Type B pancreatic cell (in vitro differentiated cells): ENCODE measurements at regions not wholly inside any gene's neighbourhood (a gene's known extent, or its start where the extent isn't known, plus 50 kb on each side); places are given as distances from the start of the nearest gene placed in this dataset.

Source experiments
- DNase-seq: peaks from one replicate; pipeline ENCODE4 v3.0.0; 2021; ENCODE audit warnings: mixed read lengths; ENCODE audit not compliant: unreplicated experiment; ENCODE audit errors: extremely low spot score
- H3K27ac Mint-ChIP-seq: 2 replicates; pipeline ENCODE4 v1.8.0; 2021; ENCODE audit warnings: mild to moderate bottlenecking, mixed read lengths
- H3K27me3 Mint-ChIP-seq: 2 replicates; pipeline ENCODE4 v1.8.0; 2021; ENCODE audit warnings: mixed read lengths
- H3K36me3 Mint-ChIP-seq: 2 replicates; pipeline ENCODE4 v1.8.0; 2021; ENCODE audit warnings: mixed read lengths
- H3K4me1 Mint-ChIP-seq: one replicate; pipeline ENCODE4 v1.8.0; 2021; ENCODE audit warnings: mixed read lengths; ENCODE audit not compliant: unreplicated experiment
- H3K4me3 Mint-ChIP-seq: 2 replicates; pipeline ENCODE4 v1.8.0; 2021; ENCODE audit warnings: mild to moderate bottlenecking, mixed read lengths
- H3K9me3 Mint-ChIP-seq: 2 replicates; pipeline ENCODE4 v1.8.0; 2021; ENCODE audit warnings: mixed read lengths
- TF ChIP-seq, protein P1 (sequence below): fragments of 200-600 bp; sonication (generic); conservative IDR thresholded peaks from 2 replicates; pipeline ENCODE4 v1.5.0; 2021; ENCODE audit warnings: antibody characterized with exemption, mild to moderate bottlenecking

DNA sequence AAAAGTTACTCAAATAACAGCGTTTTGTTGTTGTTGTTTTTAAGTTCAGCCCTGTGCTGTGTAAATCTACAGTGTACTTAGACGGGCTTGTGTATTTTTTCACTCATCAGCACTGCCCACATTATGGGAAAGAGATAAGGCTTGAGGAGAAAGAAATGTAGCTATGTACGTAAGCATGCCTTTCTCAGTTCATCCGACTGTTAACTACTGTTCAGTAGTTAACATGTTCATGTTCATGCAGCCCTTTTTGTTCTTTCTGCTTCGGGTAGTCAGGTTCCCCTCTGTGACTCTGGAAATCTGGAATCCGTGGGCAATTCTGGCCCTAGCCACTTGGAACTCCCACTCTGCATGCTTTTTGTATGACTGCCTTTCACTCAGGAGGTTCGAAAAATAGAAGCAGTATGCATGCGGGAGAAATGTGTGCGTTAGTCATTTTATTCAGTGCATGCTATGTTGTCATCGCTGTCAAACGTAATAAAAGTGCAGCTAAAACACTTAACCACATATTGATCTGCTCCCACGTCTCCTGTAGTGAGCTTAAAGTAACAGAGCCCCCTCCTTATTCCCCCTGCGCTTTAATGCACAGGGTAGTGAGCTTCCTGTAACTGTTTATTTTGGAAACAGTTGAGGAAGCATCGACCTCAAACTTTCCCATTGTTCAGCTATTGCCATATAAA is 283.1 kb upstream of the NR2F2 start:
- TF ChIP-seq, protein P1, sequence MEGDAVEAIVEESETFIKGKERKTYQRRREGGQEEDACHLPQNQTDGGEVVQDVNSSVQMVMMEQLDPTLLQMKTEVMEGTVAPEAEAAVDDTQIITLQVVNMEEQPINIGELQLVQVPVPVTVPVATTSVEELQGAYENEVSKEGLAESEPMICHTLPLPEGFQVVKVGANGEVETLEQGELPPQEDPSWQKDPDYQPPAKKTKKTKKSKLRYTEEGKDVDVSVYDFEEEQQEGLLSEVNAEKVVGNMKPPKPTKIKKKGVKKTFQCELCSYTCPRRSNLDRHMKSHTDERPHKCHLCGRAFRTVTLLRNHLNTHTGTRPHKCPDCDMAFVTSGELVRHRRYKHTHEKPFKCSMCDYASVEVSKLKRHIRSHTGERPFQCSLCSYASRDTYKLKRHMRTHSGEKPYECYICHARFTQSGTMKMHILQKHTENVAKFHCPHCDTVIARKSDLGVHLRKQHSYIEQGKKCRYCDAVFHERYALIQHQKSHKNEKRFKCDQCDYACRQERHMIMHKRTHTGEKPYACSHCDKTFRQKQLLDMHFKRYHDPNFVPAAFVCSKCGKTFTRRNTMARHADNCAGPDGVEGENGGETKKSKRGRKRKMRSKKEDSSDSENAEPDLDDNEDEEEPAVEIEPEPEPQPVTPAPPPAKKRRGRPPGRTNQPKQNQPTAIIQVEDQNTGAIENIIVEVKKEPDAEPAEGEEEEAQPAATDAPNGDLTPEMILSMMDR, result no peak
- H3K27me3 Mint-ChIP-seq, result peaks cover 3% of the 10 kb centered on the region
- H3K4me1 Mint-ChIP-seq, result peaks cover 34% of the 10 kb centered on the region
- H3K9me3 Mint-ChIP-seq, result no peaks in the 10 kb centered on the region
- no peaks in the 10 kb centered on the region for H3K36me3 Mint-ChIP-seq
- DNase-seq, result no peak
- peak overlapping the region; percentile 29 for H3K27ac Mint-ChIP-seq
- H3K4me3 Mint-ChIP-seq, result peak overlapping the region; percentile 48

DNA sequence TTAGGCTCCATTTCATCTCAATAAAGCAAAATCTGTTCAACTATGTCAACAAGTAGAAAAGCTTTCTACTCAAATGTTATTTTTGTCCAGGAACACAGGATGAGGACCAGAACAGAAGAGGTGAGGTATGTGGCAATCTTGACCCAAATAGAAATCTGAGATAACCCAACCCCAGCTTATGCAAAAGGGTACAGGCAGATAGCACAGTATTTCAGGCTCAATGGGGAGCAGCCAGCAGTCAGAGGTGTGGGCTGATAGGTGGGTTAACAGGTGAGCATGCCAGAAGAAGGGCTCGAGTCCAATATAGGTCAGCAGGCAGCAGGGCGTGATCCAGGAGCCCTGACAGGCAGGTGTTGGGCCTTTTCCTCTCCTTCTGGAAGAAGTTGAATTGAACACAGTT is 281.2 kb upstream of the NR2F2 start:
- H3K27me3 Mint-ChIP-seq, result peaks cover 6% of the 10 kb centered on the region

DNA sequence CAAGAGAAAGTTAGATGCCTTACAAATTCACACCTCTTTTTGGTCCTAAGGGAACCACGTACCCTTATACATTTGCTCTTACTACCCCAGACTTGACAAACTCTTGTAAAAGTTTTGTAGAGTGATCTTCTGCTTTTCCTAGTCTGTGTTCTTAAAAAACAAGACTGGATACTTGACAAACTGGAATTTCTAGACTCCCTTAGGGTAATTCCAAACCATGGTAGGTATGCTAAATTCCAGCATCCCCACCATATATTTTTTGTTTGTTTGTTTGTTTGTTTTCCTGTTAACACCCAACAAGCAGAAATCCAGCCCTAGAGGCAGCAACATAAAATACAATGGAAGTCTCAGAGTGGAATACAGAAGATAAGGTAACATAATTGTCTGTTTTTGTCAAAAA is 280.7 kb upstream of the NR2F2 start:
- DNase-seq, result no peak
- no peaks in the 10 kb centered on the region for H3K36me3 Mint-ChIP-seq
- H3K27ac Mint-ChIP-seq, result peak overlapping the region; percentile 77
- TF ChIP-seq, protein P1, result no peak
- no peak overlapping the region for H3K4me3 Mint-ChIP-seq
- H3K4me1 Mint-ChIP-seq, result peaks cover 46% of the 10 kb centered on the region
- H3K27me3 Mint-ChIP-seq, result peaks cover 6% of the 10 kb centered on the region
- H3K9me3 Mint-ChIP-seq, result no peaks in the 10 kb centered on the region

More for the DNA sequence above, 281.2 kb upstream of the NR2F2 start:
- Mint-ChIP-seq H3K27ac (peak overlapping the region; percentile 77), H3K9me3 (no peaks in the 10 kb centered on the region), H3K4me3 (no peak overlapping the region), H3K36me3 (no peaks in the 10 kb centered on the region), H3K4me1 (peaks cover 44% of the 10 kb centered on the region)
- DNase-seq, result no peak
- TF ChIP-seq, protein P1, result no peak

DNA sequence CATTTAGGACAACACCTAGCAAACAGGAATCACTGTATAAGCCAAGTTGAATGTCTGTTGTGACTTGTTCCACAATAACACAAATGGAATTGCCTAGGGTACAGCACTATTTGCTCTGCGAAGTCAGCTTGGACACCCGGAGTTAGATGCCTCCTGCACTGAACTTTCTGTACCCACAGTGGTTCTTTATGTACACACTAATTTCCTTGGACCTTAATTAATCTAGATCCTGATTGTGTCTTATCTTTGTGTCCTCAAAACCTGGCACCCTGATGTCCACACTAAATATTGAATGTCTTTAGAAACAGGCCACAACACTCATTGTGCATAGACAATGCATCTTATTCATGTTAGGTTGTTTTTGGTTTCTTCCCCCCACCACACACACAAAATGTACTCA is 278.9 kb upstream of the NR2F2 start:
- H3K27me3 Mint-ChIP-seq, result peaks cover 6% of the 10 kb centered on the region

DNA sequence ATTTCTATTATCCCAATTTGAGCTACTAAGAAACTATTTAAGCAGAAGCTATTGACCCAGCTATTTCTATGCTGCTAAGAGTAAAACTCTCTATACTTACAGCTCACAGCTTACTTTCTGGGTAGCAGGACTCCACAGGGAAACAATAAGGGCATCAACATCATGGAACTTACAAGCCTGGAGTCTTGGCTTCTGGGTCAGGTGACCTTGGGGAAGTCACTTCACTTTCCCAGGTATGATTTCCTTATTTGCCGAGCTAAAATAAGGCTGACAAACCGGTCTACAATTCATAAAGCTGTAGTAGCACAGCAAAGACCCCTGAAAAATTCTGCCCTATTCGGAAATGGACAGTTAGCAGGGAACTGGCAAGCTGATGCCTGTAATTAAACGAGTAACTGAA is 278.3 kb upstream of the NR2F2 start:
- Mint-ChIP-seq H3K4me1 (peaks cover 38% of the 10 kb centered on the region), H3K27ac (peak overlapping the region; percentile 36), H3K4me3 (peak overlapping the region; percentile 49), H3K9me3 (no peaks in the 10 kb centered on the region), H3K27me3 (peaks cover 6% of the 10 kb centered on the region), H3K36me3 (no peaks in the 10 kb centered on the region)
- TF ChIP-seq, protein P1, result no peak
- no peak for DNase-seq

More for the DNA sequence above, 278.9 kb upstream of the NR2F2 start:
- peaks cover 43% of the 10 kb centered on the region for H3K4me1 Mint-ChIP-seq
- H3K9me3 Mint-ChIP-seq, result no peaks in the 10 kb centered on the region
- DNase-seq, result no peak
- TF ChIP-seq, protein P1, result no peak
- no peak overlapping the region for H3K27ac Mint-ChIP-seq
- no peaks in the 10 kb centered on the region for H3K36me3 Mint-ChIP-seq
- peak overlapping the region; percentile 60 for H3K4me3 Mint-ChIP-seq
